Activated T-helper 17 cell treated with anti-CD3 and anti-CD28 coated beads, Interleukin-2, amount 50 U/mL, for 72 hours (primary cell): ENCODE measurements at regions not wholly inside any gene's neighbourhood (a gene's known extent, or its start where the extent isn't known, plus 50 kb on each side); places are given as distances from the start of the nearest gene placed in this dataset.

Experiments
- ATAC-seq: fragments of 150-1000 bp; cut with Tn5 transposase; replicated peaks from 2 replicates; pipeline ENCODE4 v1.10.0; 2021; ENCODE audit warnings: mild to moderate bottlenecking, moderate library complexity
- H3K27ac Mint-ChIP-seq: one replicate; pipeline ENCODE4 v1.8.0; 2022; ENCODE audit warnings: mixed read lengths
- H3K27me3 Mint-ChIP-seq: one replicate; pipeline ENCODE4 v1.8.0; 2022; ENCODE audit warnings: mixed read lengths
- H3K36me3 Mint-ChIP-seq: one replicate; pipeline ENCODE4 v1.8.0; 2022; ENCODE audit warnings: low read depth, mild to moderate bottlenecking, mixed read lengths
- H3K4me1 Mint-ChIP-seq: one replicate; pipeline ENCODE4 v1.8.0; 2022; ENCODE audit warnings: mixed read lengths
- H3K4me3 Mint-ChIP-seq: one replicate; pipeline ENCODE4 v1.8.0; 2022; ENCODE audit warnings: mild to moderate bottlenecking, mixed read lengths
- H3K9me3 Mint-ChIP-seq: one replicate; pipeline ENCODE4 v1.8.0; 2022; ENCODE audit warnings: mixed read lengths

GRCh38 chr2:143954844-143955243 lies 565.1 kb downstream of the ZEB2 start:
- no peaks in the 10 kb centered on the region for H3K36me3 Mint-ChIP-seq
- no peak overlapping the region for H3K27ac Mint-ChIP-seq
- H3K27me3 Mint-ChIP-seq = no peaks in the 10 kb centered on the region
- no peaks in the 10 kb centered on the region for H3K9me3 Mint-ChIP-seq
- H3K4me1 Mint-ChIP-seq = no peaks in the 10 kb centered on the region
- H3K4me3 Mint-ChIP-seq = no peak overlapping the region
- no peak for ATAC-seq

DNA sequence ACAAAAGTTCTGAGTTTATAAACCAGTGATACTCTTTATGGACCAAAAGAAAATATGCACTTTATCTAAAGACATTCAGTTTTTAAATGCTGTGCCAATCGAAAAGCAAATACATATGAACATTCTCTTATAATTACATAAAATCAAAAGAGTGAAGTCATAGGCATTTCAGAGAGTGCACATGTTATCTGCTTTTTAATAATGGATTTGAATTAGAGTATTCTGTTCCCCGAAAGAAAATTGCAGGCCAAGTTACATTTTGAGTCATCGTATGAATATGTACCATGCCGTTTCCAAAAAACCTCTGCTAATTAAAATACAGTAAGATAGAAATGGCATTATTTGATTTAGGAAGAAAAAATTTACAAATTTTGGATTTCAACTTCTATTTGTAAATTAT lies 565.7 kb downstream of the ZEB2 start:
- Mint-ChIP-seq H3K36me3 (no peaks in the 10 kb centered on the region), H3K27me3 (no peaks in the 10 kb centered on the region), H3K9me3 (no peaks in the 10 kb centered on the region), H3K27ac (no peak overlapping the region), H3K4me3 (no peak overlapping the region), H3K4me1 (no peaks in the 10 kb centered on the region)
- no peak for ATAC-seq

- ATAC-seq = no peak
- Mint-ChIP-seq H3K27ac (no peak overlapping the region), H3K4me3 (no peak overlapping the region), H3K9me3 (no peaks in the 10 kb centered on the region), H3K27me3 (no peaks in the 10 kb centered on the region), H3K4me1 (no peaks in the 10 kb centered on the region), H3K36me3 (no peaks in the 10 kb centered on the region)
Measured at GRCh38 chr2:143953451-143954030, 566.4 kb downstream of the ZEB2 start.

GRCh38 chr2:143952536-143952935 lies 567.4 kb downstream of the ZEB2 start:
- no peak for ATAC-seq
- Mint-ChIP-seq H3K9me3 (no peaks in the 10 kb centered on the region), H3K4me3 (no peak overlapping the region), H3K36me3 (peaks cover 4% of the 10 kb centered on the region), H3K4me1 (no peaks in the 10 kb centered on the region), H3K27me3 (no peaks in the 10 kb centered on the region), H3K27ac (no peak overlapping the region)

DNA sequence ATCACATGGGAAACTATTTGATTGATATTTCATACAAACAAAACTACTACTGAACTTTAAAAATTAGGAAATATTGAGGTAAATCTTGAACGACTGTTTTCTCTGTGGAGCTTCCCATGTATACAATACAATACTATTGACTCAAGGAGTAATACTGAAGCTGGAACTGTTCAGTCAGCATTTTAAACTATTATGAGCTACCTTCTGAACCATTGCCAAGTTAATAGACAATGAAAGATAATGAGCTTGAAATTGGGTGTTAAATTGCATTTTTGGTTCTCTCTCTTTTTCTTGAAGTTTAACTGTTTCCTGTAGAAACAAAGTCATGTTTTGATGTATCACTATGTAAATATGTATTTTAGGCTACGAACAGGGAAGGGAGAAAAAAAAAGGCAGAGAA lies 569.2 kb downstream of the ZEB2 start:
- Mint-ChIP-seq H3K4me3 (no peak overlapping the region), H3K4me1 (no peaks in the 10 kb centered on the region), H3K27me3 (no peaks in the 10 kb centered on the region), H3K36me3 (peaks cover 22% of the 10 kb centered on the region), H3K9me3 (no peaks in the 10 kb centered on the region), H3K27ac (no peak overlapping the region)
- ATAC-seq = no peak

DNA sequence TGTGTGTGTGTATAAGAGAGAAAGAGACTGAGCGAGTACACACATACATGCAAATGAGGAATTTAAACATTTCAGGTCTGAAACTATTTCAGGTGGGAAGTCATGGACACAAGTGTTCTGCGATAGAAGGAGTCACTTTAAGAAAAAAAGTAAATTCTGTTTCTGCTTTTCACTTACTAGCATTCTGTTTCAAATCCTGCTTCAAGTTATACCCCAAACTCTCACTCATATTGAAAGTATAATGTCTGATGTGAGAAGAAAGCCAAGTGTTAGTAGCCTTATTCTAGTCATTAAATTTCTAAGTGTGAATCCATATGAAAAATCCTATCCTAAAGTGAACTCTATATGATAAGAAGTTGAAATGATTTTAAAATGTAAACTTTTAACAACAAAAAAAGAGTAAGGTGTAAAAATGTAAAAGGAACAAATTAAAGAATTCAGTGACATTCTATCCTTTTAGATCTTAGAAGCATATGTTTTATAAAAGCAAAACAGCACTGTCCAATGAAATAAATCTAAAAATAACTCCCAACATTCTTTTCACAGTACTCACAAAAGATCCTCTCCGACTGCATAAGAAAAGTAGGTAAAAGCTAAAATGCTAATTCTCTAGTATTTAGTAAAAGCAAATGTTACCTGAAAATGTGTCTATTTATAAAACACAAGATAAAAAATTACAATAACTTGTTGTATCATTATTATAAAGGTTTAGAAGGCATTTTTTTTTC lies 570.6 kb downstream of the ZEB2 start:
- H3K9me3 Mint-ChIP-seq = no peaks in the 10 kb centered on the region
- ATAC-seq = peak; percentile 31
- H3K27me3 Mint-ChIP-seq = no peaks in the 10 kb centered on the region
- no peaks in the 10 kb centered on the region for H3K4me1 Mint-ChIP-seq
- no peak overlapping the region for H3K27ac Mint-ChIP-seq
- peaks cover 31% of the 10 kb centered on the region for H3K36me3 Mint-ChIP-seq
- no peak overlapping the region for H3K4me3 Mint-ChIP-seq

- peaks cover 31% of the 10 kb centered on the region for H3K36me3 Mint-ChIP-seq
- H3K27me3 Mint-ChIP-seq = no peaks in the 10 kb centered on the region
- H3K4me1 Mint-ChIP-seq = no peaks in the 10 kb centered on the region
- ATAC-seq = no peak
- no peak overlapping the region for H3K4me3 Mint-ChIP-seq
- H3K27ac Mint-ChIP-seq = no peak overlapping the region
- no peaks in the 10 kb centered on the region for H3K9me3 Mint-ChIP-seq
Measured at GRCh38 chr2:143948710-143949109, 571.2 kb downstream of the ZEB2 start.

DNA sequence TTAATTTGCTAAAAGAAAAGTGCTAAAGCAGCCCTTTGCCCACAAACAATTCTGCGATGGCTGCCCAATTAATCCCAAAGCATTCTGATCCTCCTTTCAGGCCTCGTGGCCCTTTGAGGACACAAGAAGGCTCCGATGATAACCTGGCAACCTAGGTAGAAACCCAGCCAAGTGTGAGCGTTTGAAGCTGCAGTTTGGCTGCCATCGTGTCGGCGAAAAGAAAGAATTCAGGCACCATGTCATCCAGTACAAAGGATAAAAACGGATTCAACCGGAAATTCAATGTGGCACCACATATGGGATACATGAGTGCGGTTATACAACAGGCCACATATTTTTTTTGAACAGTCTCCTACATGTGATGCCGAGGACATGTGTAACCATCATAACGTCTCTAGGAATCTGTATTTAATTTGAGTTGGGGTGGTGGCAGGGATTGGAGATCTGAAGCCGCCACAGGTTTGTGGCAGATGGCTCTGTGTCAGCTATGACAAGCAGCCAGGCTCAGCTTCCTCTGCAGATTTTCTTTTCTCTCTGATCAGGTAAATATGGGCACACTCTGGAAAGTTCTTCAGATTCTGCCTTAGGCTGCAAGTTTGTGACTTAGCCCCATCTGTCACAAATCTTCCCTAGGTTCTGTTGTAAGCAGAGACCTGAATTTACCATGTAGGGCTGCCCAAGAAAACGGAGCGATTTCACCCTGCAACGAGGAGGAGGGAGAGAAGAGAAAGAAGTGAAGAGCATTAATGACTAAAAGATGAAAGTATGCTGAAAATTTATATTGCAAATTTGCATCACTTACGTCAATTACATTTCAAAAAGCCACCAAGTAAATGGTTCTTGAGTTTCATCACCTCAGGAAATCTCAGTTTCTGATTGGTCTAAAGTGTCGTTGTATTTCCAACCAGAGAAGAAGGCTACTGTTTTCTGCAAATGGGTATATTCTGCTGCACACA lies 573.2 kb downstream of the ZEB2 start:
- ATAC-seq = no peak
- no peaks in the 10 kb centered on the region for H3K9me3 Mint-ChIP-seq
- no peaks in the 10 kb centered on the region for H3K4me1 Mint-ChIP-seq
- peaks cover 31% of the 10 kb centered on the region for H3K36me3 Mint-ChIP-seq
- H3K4me3 Mint-ChIP-seq = no peak overlapping the region
- no peaks in the 10 kb centered on the region for H3K27me3 Mint-ChIP-seq
- no peak overlapping the region for H3K27ac Mint-ChIP-seq

DNA sequence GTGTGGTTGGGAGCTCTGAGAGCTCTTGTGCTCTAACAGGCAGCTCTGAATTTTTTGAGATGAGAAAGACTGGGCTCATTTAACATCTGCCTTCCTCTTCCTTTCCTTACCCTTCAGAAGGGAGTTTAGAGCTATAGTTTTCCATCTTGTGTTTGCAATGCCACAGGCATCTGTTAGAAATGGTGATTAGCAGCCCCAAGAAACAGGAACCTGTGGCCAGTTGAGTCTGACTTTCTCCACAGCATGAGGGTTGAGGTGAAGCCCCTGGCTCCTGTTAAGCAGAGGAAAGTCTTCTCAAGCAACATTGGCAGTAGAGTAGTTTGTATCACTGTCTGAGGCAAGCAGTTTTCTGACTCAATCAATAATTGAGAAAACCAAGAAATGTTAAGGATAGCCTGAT lies 577.4 kb downstream of the ZEB2 start:
- H3K4me1 Mint-ChIP-seq = peaks cover 5% of the 10 kb centered on the region
- H3K36me3 Mint-ChIP-seq = peaks cover 26% of the 10 kb centered on the region
- H3K9me3 Mint-ChIP-seq = no peaks in the 10 kb centered on the region
- ATAC-seq = no peak
- peaks cover 29% of the 10 kb centered on the region for H3K27me3 Mint-ChIP-seq
- H3K4me3 Mint-ChIP-seq = no peak overlapping the region
- no peak overlapping the region for H3K27ac Mint-ChIP-seq

GRCh38 chr2:143940720-143941119 lies 579.2 kb downstream of the ZEB2 start:
- H3K27ac Mint-ChIP-seq = no peak overlapping the region
- peaks cover 5% of the 10 kb centered on the region for H3K4me1 Mint-ChIP-seq
- H3K4me3 Mint-ChIP-seq = no peak overlapping the region
- H3K9me3 Mint-ChIP-seq = no peaks in the 10 kb centered on the region
- H3K36me3 Mint-ChIP-seq = peaks cover 9% of the 10 kb centered on the region
- ATAC-seq = no peak
- H3K27me3 Mint-ChIP-seq = peaks cover 37% of the 10 kb centered on the region

DNA sequence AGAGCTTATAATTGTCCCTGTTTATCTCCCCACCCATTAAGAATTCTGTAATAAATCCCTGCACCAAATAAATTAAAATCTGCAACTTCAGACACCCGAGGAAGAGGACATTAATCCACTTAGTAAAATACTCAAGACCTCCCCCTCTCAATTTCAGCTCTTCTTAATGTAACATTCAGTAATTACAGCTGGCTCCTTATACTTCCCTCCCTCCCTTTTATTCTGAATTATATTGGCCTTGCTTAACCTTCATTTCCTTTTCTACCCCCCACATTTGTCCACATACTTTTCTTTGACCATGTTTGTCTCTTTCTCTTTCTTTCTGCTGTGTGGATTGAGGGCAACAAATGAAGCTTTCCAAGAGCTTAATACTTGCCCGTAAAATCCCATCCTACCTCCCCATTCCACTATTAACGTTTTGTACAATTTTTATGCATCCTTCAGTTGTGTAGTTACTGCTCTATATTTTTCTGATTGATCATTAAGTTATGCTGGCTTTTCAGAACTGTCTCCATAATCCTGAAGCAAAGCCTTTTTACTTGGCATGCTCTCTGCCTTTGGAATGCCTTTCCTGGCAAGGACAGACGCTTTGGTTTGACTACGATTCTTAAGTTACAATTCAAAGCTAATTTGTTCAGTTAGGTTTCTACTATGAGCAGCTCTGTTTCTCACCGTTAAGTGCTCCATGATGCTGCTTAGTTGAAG lies 580.1 kb downstream of the ZEB2 start:
- Mint-ChIP-seq H3K27me3 (peaks cover 38% of the 10 kb centered on the region), H3K9me3 (no peaks in the 10 kb centered on the region), H3K36me3 (no peaks in the 10 kb centered on the region), H3K4me3 (no peak overlapping the region), H3K4me1 (peaks cover 5% of the 10 kb centered on the region), H3K27ac (no peak overlapping the region)
- ATAC-seq = no peak

GRCh38 chr2:143937723-143938350 lies 582.1 kb downstream of the ZEB2 start:
- Mint-ChIP-seq H3K4me3 (peak overlapping the region; percentile 70), H3K4me1 (peaks cover 5% of the 10 kb centered on the region), H3K27ac (no peak overlapping the region), H3K27me3 (peaks cover 41% of the 10 kb centered on the region), H3K9me3 (no peaks in the 10 kb centered on the region), H3K36me3 (no peaks in the 10 kb centered on the region)
- peak; percentile 18 for ATAC-seq

- ATAC-seq = peak; percentile 72
- Mint-ChIP-seq H3K27me3 (peaks cover 45% of the 10 kb centered on the region), H3K9me3 (no peaks in the 10 kb centered on the region), H3K4me3 (peak overlapping the region; percentile 70), H3K4me1 (peaks cover 5% of the 10 kb centered on the region), H3K27ac (no peak overlapping the region), H3K36me3 (no peaks in the 10 kb centered on the region)
Measured at GRCh38 chr2:143936848-143937722, 582.8 kb downstream of the ZEB2 start.
